ENCODE measurements at regions not wholly inside any gene's neighbourhood (a gene's known extent, or its start where the extent isn't known, plus 50 kb on each side); places are given as distances from the start of the nearest gene placed in this dataset.
"Not testable (repeated sequence)": the region's sequence is repeated elsewhere in the genome, so short reads cannot be mapped to it uniquely, and the experiment has no call there.

DNA sequence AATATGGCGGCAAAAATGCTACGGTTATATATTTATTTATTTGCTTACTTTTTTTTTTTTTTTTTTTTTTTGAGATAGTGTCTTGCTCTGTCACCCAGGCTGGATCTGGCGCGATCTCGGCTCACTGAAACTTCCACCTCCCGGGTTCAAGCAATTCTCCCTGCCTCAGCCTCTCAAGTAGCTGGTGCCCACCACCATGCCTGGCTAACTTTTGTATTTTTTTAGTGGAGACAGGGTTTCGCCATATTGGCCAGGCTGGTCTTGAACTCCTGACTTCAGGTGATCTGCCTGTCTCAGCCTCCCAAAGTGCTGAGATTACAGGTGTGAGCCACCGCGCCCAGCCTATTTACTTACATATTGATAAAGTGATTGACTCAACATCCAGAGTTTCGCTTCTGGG lies 511.6 kb downstream of the ZPLD1 start:
- H3K14ac ChIP-seq (ENCODE audit: insufficient read length); H3K79me1 ChIP-seq (ENCODE audit: low read depth, low read length); H3K9ac ChIP-seq (replicated peaks in 1 of 4; ENCODE audit: extremely low read depth in 1 of 4, low read depth in 3 of 4, low read length in 3 of 4); FAIRE-seq; H2BK120ac ChIP-seq (replicated peaks; ENCODE audit: low read depth, low read length); H4K20me1 ChIP-seq (replicated peaks in 1 of 2; ENCODE audit: control insufficient read depth in 1 of 2, insufficient read depth in 2 of 2, low read length in 2 of 2); H2BK12ac ChIP-seq (ENCODE audit: low read depth, low read length); H3K23me2 ChIP-seq (ENCODE audit: low read depth, low read length); H3K4me2 ChIP-seq (ENCODE audit: insufficient read depth in 1 of 2, low read depth in 2 of 2, low read length in 2 of 2); H2BK5ac ChIP-seq (ENCODE audit: low read depth, low read length); H4K5ac ChIP-seq (ENCODE audit: insufficient read length, low read depth, low read length); H3K4me1 ChIP-seq (replicated peaks in 1 of 4; ENCODE audit: control insufficient read depth in 3 of 4, insufficient read depth in 4 of 4, low read length in 3 of 4); H4K91ac ChIP-seq (replicated peaks; ENCODE audit: insufficient read length, low read length); H2AK5ac ChIP-seq (ENCODE audit: low read depth, low read length); H3K79me2 ChIP-seq (ENCODE audit: control insufficient read depth in 1 of 2, insufficient read depth in 2 of 2, low read length in 2 of 2); H3K36me3 ChIP-seq (ENCODE audit: control insufficient read depth in 2 of 4, insufficient read depth in 4 of 4, low read length in 3 of 4); H3K4ac ChIP-seq (replicated peaks; ENCODE audit: insufficient read length, low read depth, low read length); H4K8ac ChIP-seq (ENCODE audit: extremely low read depth, insufficient read depth, low read length); H2AFZ ChIP-seq (ENCODE audit: low read length); H3K23ac ChIP-seq (ENCODE audit: insufficient read length); H3K27me3 ChIP-seq (replicated peaks in 1 of 4; ENCODE audit: control insufficient read depth in 3 of 4, extremely low read depth in 1 of 4, insufficient read depth in 3 of 4, low read length in 3 of 4); H2BK15ac ChIP-seq (ENCODE audit: low read length); H2BK20ac ChIP-seq (ENCODE audit: low read length); H3K27ac ChIP-seq (ENCODE audit: low read depth, low read length); H3K9me3 ChIP-seq (ENCODE audit: insufficient read depth in 2 of 2, low read depth in 1 of 2, low read length in 1 of 2); POLR2A ChIA-PET (ENCODE audit: partially characterized antibody); H3K18ac ChIP-seq (ENCODE audit: extremely low read depth, low read length); H3K4me3 ChIP-seq (ENCODE audit: extremely low read depth in 1 of 4, insufficient read depth in 2 of 4, low read depth in 3 of 4, low read length in 4 of 4); H3K56ac ChIP-seq (replicated peaks; ENCODE audit: insufficient read length, low read depth, low read length); DNase-seq (ENCODE audit: low read depth in 1 of 2, low spot score in 2 of 2): not testable (repeated sequence)
- CTCF ChIA-PET (ENCODE audit: partially characterized antibody), result interaction anchor here (0.6 to 1.2 kb wide), 2 partner anchors 269 to 711 kb away, joined by 3 read pairs; no protein-coding TSS in a partner anchor
- WGBS, 2 experiments (ENCODE audit: extremely low coverage in 1 of 2, insufficient coverage in 1 of 2, insufficient read length in 1 of 2, insufficient replicate concordance in 2 of 2, low coverage in 1 of 2, low lambda C conversion rate in 2 of 2, missing lambda C conversion rate in 1 of 2), result 92% methylated on average over 10 of the region's 10 CpGs; no CpG with 5 or more reads in 1 of the 2 experiments
